H1 (cell line): ENCODE measurements at regions not wholly inside any gene's neighbourhood (a gene's known extent, or its start where the extent isn't known, plus 50 kb on each side); places are given as distances from the start of the nearest gene placed in this dataset.

Experiments used
- CBX5 ChIP-seq: fragments of 300-800, 300-1000 bp; sonication (generic); IDR thresholded peaks from 2 replicates; pipeline ENCODE4 v1.7.1; 2016; ENCODE audit warnings: antibody characterized with exemption, low read length, low read depth

- no peak for TF ChIP-seq CBX5
Observed at GRCh38 chr6:169023161-169023874, 230.3 kb downstream of the THBS2 start (continued).
